D721Med (cell line): ENCODE measurements at regions not wholly inside any gene's neighbourhood (a gene's known extent, or its start where the extent isn't known, plus 50 kb on each side); places are given as distances from the start of the nearest gene placed in this dataset.

Experiments
- DNase-seq: peaks from one replicate; pipeline ENCODE4 v3.0.0; 2011; ENCODE audit warnings: low spot score; ENCODE audit not compliant: insufficient read length
- FAIRE-seq: peaks from 2 replicates; lab custom pipeline; 2011; peaks lifted over from hg19 to GRCh38; lab: Jason Lieb, UNC
- CTCF ChIP-seq: IDR thresholded peaks from 2 replicates; pipeline ENCODE4 v1.5.1; 2012; ENCODE audit warnings: mild to moderate bottlenecking, control low read depth; ENCODE audit not compliant: insufficient read depth; ENCODE audit errors: missing control alignments

- DNase-seq (no peak), FAIRE-seq (no peak)
- TF ChIP-seq CTCF: no peak
Measured at GRCh38 chr21:32143241-32143939, 135.5 kb downstream of the MIS18A start.

- FAIRE-seq (no peak), DNase-seq (no peak)
- TF ChIP-seq CTCF: no peak
Measured at GRCh38 chr21:32141318-32141633, 137.6 kb downstream of the MIS18A start.

GRCh38 chr21:32140604-32141317 is 138.1 kb downstream of the MIS18A start:
- DNase-seq (no peak), FAIRE-seq (no peak)
- no peak for TF ChIP-seq CTCF

- no peak for DNase-seq
- TF ChIP-seq CTCF: no peak
- no peak for FAIRE-seq
Measured at GRCh38 chr21:32140151-32140550, 138.7 kb downstream of the MIS18A start.

GRCh38 chr21:32138658-32139057 is 140.2 kb downstream of the MIS18A start:
- FAIRE-seq (no peak), DNase-seq (no peak)
- no peak for TF ChIP-seq CTCF

- FAIRE-seq: no peak
- no peak for DNase-seq
- TF ChIP-seq CTCF: no peak
Measured at GRCh38 chr21:32137931-32138330, 140.9 kb downstream of the MIS18A start.

- TF ChIP-seq CTCF: no peak
- no peak for DNase-seq
- FAIRE-seq: no peak
Measured at GRCh38 chr21:32137266-32137665, 141.6 kb downstream of the MIS18A start.
